OCI-LY1 (cell line): ENCODE measurements at regions not wholly inside any gene's neighbourhood (a gene's known extent, or its start where the extent isn't known, plus 50 kb on each side); places are given as distances from the start of the nearest gene placed in this dataset.
"Not testable (repeated sequence)": the region's sequence is repeated elsewhere in the genome, so short reads cannot be mapped to it uniquely, and the experiment has no call there.

Source experiments
- H2AFZ ChIP-seq: fragments of 200-600 bp; sonication (generic), shearing (Covaris generic); 2 replicates; pipeline ENCODE4 v1.6.0; 2014; ENCODE audit warnings: antibody characterized with exemption, mild to moderate bottlenecking, low read length
- H3F3A ChIP-seq: fragments of 200-600 bp; sonication (generic), shearing (Covaris generic); 2 replicates; pipeline ENCODE4 v1.6.0; 2014; ENCODE audit warnings: mild to moderate bottlenecking, antibody characterized with exemption, low read length, moderate library complexity; ENCODE audit not compliant: insufficient read depth
- H3K27ac ChIP-seq: fragments of 200-600 bp; sonication (generic); 2 replicates; pipeline ENCODE4 v1.5.1; 2014; ENCODE audit warnings: low read length, mixed run types, mild to moderate bottlenecking, low read depth; ENCODE audit not compliant: poor library complexity, severe bottlenecking
- H3K27me3 ChIP-seq: fragments of 200-600 bp; sonication (generic); 2 replicates; pipeline ENCODE4 v1.6.0; 2014; ENCODE audit warnings: antibody characterized with exemption, mild to moderate bottlenecking, low read length, moderate library complexity; ENCODE audit not compliant: insufficient read depth
- H3K36me3 ChIP-seq: fragments of 200-600 bp; sonication (generic); 2 replicates; pipeline ENCODE4 v1.6.1; 2014; ENCODE audit warnings: mild to moderate bottlenecking, antibody characterized with exemption, low read length, moderate library complexity, mixed read lengths; ENCODE audit not compliant: insufficient read depth
- H3K4me1 ChIP-seq: fragments of 200-600 bp; sonication (generic); 2 replicates; pipeline ENCODE4 v1.5.1; 2014; ENCODE audit warnings: mild to moderate bottlenecking, low read length, moderate library complexity; ENCODE audit not compliant: insufficient read depth, severe bottlenecking
- H3K4me2 ChIP-seq: fragments of 200-600 bp; sonication (generic), shearing (Covaris generic); 2 replicates; pipeline ENCODE4 v1.6.1; 2014; ENCODE audit warnings: low read length
- H3K4me3 ChIP-seq: fragments of 200-600 bp; sonication (generic); 2 replicates; pipeline ENCODE4 v1.5.1; 2014; ENCODE audit warnings: low read length, low read depth, mild to moderate bottlenecking, mixed read lengths; ENCODE audit not compliant: poor library complexity, severe bottlenecking
- H3K79me2 ChIP-seq: fragments of 200-600 bp; shearing (Covaris generic); 2 replicates; pipeline ENCODE4 v1.6.1; 2016; ENCODE audit warnings: mixed run types, low read length, mixed read lengths; ENCODE audit not compliant: insufficient read depth
- H3K9ac ChIP-seq: fragments of 200-600 bp; sonication (generic), shearing (Covaris generic); 2 replicates; pipeline ENCODE4 v1.6.1; 2014; ENCODE audit warnings: mild to moderate bottlenecking, low read length, mixed read lengths
- H3K9me2 ChIP-seq: fragments of 200-600 bp; sonication (generic), shearing (Covaris generic); 2 replicates; pipeline ENCODE4 v1.6.1; 2014; ENCODE audit warnings: low read depth, mild to moderate bottlenecking, low read length, mixed read lengths
- H3K9me3 ChIP-seq: fragments of 200-600 bp; shearing (Covaris generic); 2 replicates; pipeline ENCODE4 v1.6.1; 2014; ENCODE audit warnings: low read length, mixed read lengths
- H4K20me1 ChIP-seq: fragments of 200-600 bp; sonication (generic), shearing (Covaris generic); 2 replicates; pipeline ENCODE4 v1.6.0; 2016; ENCODE audit warnings: mild to moderate bottlenecking, low read length; ENCODE audit not compliant: insufficient read depth
- EZH2 ChIP-seq: fragments of 200-600 bp; sonication (generic), shearing (Covaris generic); IDR thresholded peaks from 2 replicates; pipeline ENCODE4 v1.8.0; 2017; ENCODE audit warnings: borderline replicate concordance, mixed run types, mild to moderate bottlenecking, antibody characterized with exemption, low read length, moderate library complexity, mixed read lengths
- TF ChIP-seq, protein P1 (sequence below): fragments of 200-600 bp; sonication (generic), shearing (Covaris generic); IDR thresholded peaks from 2 replicates; pipeline ENCODE4 v1.5.1; 2017; ENCODE audit warnings: mild to moderate bottlenecking, antibody characterized with exemption, low read length, moderate library complexity, mixed read lengths

DNA sequence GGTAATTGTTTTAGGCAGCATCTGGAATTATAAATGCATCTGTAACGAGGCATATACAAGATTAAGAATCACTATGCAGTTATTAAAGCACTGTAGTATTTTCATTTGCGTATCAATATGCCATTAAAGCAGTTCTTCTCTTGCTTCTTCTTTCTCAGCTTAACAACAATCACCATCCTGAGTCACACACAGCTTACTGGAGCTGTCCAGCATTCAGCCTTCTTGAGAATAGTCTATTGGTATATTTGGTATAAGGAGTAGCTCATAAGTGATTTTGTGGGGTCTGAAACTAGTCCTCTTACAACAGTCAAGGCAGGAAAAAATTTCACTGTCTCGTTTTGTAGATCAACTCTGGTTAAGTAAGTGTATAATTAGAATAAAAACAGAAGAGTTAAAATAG is 523.0 kb upstream of the FOXG1 start:
- Histone ChIP-seq H3K27me3 (no peaks in the 10 kb centered on the region), H3K9me2 (no peaks in the 10 kb centered on the region), H3K4me3 (no peak overlapping the region), H3K4me1 (no peaks in the 10 kb centered on the region), H4K20me1 (no peaks in the 10 kb centered on the region), H3F3A (no peaks in the 10 kb centered on the region), H3K9ac (no peak overlapping the region), H2AFZ (no peak overlapping the region), H3K79me2 (no peaks in the 10 kb centered on the region), H3K4me2 (no peak overlapping the region), H3K9me3 (no peaks in the 10 kb centered on the region), H3K27ac (no peak overlapping the region), H3K36me3 (no peaks in the 10 kb centered on the region)
- no peak for TF ChIP-seq EZH2
- TF ChIP-seq, protein P1, sequence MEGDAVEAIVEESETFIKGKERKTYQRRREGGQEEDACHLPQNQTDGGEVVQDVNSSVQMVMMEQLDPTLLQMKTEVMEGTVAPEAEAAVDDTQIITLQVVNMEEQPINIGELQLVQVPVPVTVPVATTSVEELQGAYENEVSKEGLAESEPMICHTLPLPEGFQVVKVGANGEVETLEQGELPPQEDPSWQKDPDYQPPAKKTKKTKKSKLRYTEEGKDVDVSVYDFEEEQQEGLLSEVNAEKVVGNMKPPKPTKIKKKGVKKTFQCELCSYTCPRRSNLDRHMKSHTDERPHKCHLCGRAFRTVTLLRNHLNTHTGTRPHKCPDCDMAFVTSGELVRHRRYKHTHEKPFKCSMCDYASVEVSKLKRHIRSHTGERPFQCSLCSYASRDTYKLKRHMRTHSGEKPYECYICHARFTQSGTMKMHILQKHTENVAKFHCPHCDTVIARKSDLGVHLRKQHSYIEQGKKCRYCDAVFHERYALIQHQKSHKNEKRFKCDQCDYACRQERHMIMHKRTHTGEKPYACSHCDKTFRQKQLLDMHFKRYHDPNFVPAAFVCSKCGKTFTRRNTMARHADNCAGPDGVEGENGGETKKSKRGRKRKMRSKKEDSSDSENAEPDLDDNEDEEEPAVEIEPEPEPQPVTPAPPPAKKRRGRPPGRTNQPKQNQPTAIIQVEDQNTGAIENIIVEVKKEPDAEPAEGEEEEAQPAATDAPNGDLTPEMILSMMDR = no peak

DNA sequence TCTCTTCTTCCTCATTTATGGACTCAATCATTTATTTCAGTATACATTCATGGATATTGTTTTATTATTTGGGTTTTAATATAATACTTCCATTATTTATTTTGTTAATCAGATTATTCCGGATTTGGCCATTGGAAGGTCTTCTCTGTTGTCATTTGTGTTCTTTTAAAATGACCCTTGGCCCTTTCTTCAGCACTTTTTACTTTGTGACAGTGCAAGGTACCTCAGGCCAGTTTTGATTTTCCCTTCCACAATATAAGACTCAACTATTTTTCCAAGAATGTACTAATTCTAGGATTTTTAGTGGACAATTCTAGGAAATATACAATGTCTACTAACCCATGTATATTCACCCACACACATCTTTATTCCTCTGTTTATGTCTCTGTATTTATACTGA is 521.4 kb upstream of the FOXG1 start:
- Histone ChIP-seq H3K27ac (no peak overlapping the region), H3K9me2 (no peaks in the 10 kb centered on the region)

DNA sequence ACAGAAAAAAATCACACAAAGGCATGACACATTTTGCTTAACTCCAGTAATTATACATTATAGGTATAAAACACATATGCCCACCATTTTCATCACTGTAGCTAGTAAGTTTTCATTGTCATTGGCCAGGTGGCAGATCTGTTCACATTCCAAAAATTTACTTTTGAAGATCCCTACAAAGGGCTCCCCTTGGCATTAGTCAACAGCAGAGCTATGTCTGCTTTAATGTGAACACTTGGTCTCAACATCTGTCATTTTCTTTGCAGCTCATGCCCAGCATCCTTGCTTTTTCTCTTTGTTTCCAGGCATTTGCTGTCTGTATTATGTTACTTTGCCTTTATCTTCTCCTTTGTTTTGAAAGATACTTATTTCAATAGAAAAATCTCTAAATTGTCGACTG is 519.1 kb upstream of the FOXG1 start:
- Histone ChIP-seq H3K79me2 (no peaks in the 10 kb centered on the region), H3K4me1 (no peaks in the 10 kb centered on the region), H3K36me3 (no peaks in the 10 kb centered on the region), H3K4me3 (no peak overlapping the region), H3K9ac (no peak overlapping the region), H3K27ac (no peak overlapping the region), H3F3A (no peaks in the 10 kb centered on the region), H3K9me2 (no peaks in the 10 kb centered on the region), H4K20me1 (no peaks in the 10 kb centered on the region), H3K27me3 (no peaks in the 10 kb centered on the region), H2AFZ (no peak overlapping the region), H3K4me2 (no peak overlapping the region), H3K9me3 (no peaks in the 10 kb centered on the region)
- TF ChIP-seq, protein P1 = no peak
- no peak for TF ChIP-seq EZH2

More for the DNA sequence above, 521.4 kb upstream of the FOXG1 start:
- no peaks in the 10 kb centered on the region for H3K36me3 ChIP-seq
- H3K79me2 ChIP-seq = no peaks in the 10 kb centered on the region
- no peaks in the 10 kb centered on the region for H4K20me1 ChIP-seq
- no peak overlapping the region for H3K9ac ChIP-seq
- no peaks in the 10 kb centered on the region for H3F3A ChIP-seq
- TF ChIP-seq, protein P1 = no peak
- TF ChIP-seq EZH2 = no peak
- H3K27me3 ChIP-seq = no peaks in the 10 kb centered on the region
- no peak overlapping the region for H2AFZ ChIP-seq
- H3K4me1 ChIP-seq = no peaks in the 10 kb centered on the region
- H3K4me3 ChIP-seq = no peak overlapping the region
- no peak overlapping the region for H3K4me2 ChIP-seq
- no peaks in the 10 kb centered on the region for H3K9me3 ChIP-seq

DNA sequence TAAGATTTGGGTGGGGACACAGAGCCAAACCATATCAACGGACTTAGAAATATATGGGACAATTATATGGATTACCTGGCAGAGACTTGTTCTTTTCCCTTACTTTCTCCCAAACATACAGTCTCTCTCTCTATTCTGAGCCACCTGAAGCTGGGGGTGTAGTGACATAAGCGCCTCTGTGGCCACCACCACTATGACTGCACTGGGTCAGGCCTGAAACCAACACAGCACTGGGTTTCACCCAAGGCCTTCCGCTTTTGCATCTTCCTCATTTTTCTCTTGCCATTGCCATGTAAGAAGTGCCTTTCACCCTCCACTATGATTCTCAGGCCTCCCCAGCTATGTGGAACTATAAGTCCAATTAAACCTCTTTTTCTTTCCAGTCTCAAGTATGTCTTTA is 514.5 kb upstream of the FOXG1 start:
- not testable (repeated sequence) for H3K4me2 ChIP-seq, H3K27me3 ChIP-seq, H3K4me3 ChIP-seq, H2AFZ ChIP-seq, H3K9ac ChIP-seq, H3K79me2 ChIP-seq, H3K4me1 ChIP-seq, H3K9me2 ChIP-seq, H4K20me1 ChIP-seq, H3K9me3 ChIP-seq, H3F3A ChIP-seq, H3K36me3 ChIP-seq, H3K27ac ChIP-seq
